ENCODE measurements at regions not wholly inside any gene's neighbourhood (a gene's known extent, or its start where the extent isn't known, plus 50 kb on each side); places are given as distances from the start of the nearest gene placed in this dataset.

- no peak for TF ChIP-seq CTCF (IDR thresholded peaks at IDR 0.05; ENCODE audit: extremely low read depth, insufficient read depth, missing control alignments)
- in situ Hi-C loops (cut with MboI; ENCODE audit: low pct_unique_long_range_greater_than_20kb, low sequenced_read_pairs, unreplicated experiment): no loop called here
- DNase-seq (ENCODE audit: low spot score): no peak
These were observed 765.5 kb upstream of the PRMT6 start for GRCh38 chr1:106290805-106291501.

GRCh38 chr1:106292130-106292529, 764.3 kb upstream of the PRMT6 start:
- TF ChIP-seq CTCF (IDR thresholded peaks at IDR 0.05; ENCODE audit: extremely low read depth, insufficient read depth, missing control alignments): no peak
- in situ Hi-C loops (cut with MboI; ENCODE audit: low pct_unique_long_range_greater_than_20kb, low sequenced_read_pairs, unreplicated experiment): no loop called here
- DNase-seq (ENCODE audit: low spot score): no peak

GRCh38 chr1:106296431-106296830, 760.0 kb upstream of the PRMT6 start:
- in situ Hi-C loops (cut with MboI; ENCODE audit: low pct_unique_long_range_greater_than_20kb, low sequenced_read_pairs, unreplicated experiment): no loop called here
- no peak for TF ChIP-seq CTCF (IDR thresholded peaks at IDR 0.05; ENCODE audit: extremely low read depth, insufficient read depth, missing control alignments)
- no peak for DNase-seq (ENCODE audit: low spot score)

GRCh38 chr1:106304106-106304505, 752.4 kb upstream of the PRMT6 start:
- in situ Hi-C loops (cut with MboI; ENCODE audit: low pct_unique_long_range_greater_than_20kb, low sequenced_read_pairs, unreplicated experiment): no loop called here
- no peak for DNase-seq (ENCODE audit: low spot score)
- TF ChIP-seq CTCF (IDR thresholded peaks at IDR 0.05; ENCODE audit: extremely low read depth, insufficient read depth, missing control alignments): no peak

GRCh38 chr1:106319612-106320011, 736.9 kb upstream of the PRMT6 start:
- in situ Hi-C loops (cut with MboI; ENCODE audit: low pct_unique_long_range_greater_than_20kb, low sequenced_read_pairs, unreplicated experiment): no loop called here
- TF ChIP-seq CTCF (IDR thresholded peaks at IDR 0.05; ENCODE audit: extremely low read depth, insufficient read depth, missing control alignments): no peak
- no peak for DNase-seq (ENCODE audit: low spot score)

- TF ChIP-seq CTCF (IDR thresholded peaks at IDR 0.05; ENCODE audit: extremely low read depth, insufficient read depth, missing control alignments): no peak
- no peak for DNase-seq (ENCODE audit: low spot score)
- in situ Hi-C loops (cut with MboI; ENCODE audit: low pct_unique_long_range_greater_than_20kb, low sequenced_read_pairs, unreplicated experiment): no loop called here
These were observed 730.9 kb upstream of the PRMT6 start for GRCh38 chr1:106325600-106325999.

Data from GM13977 (cell line).